ENCODE measurements at regions not wholly inside any gene's neighbourhood (a gene's known extent, or its start where the extent isn't known, plus 50 kb on each side); places are given as distances from the start of the nearest gene placed in this dataset.

DNA sequence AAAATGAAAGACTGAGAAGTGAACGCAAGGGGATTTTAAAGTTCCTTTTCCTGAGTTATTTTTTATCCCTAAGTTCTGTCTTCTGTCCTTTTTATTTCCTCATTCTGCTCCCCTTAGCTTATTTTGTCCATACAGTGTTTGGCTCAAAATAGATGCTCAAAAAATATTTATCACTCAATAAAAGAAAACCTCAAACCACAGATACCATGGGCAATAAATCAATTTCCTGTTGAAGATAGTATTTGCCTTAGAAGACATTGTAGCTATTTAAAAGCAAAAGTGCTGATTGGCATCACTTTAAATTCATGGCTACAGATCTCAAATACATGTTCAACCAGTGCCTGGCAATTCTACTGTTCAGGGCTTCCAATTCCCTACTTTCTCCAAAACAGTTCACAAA, 316.5 kb upstream of the ADAMTS9 start:
- TF ChIP-seq, protein P1, sequence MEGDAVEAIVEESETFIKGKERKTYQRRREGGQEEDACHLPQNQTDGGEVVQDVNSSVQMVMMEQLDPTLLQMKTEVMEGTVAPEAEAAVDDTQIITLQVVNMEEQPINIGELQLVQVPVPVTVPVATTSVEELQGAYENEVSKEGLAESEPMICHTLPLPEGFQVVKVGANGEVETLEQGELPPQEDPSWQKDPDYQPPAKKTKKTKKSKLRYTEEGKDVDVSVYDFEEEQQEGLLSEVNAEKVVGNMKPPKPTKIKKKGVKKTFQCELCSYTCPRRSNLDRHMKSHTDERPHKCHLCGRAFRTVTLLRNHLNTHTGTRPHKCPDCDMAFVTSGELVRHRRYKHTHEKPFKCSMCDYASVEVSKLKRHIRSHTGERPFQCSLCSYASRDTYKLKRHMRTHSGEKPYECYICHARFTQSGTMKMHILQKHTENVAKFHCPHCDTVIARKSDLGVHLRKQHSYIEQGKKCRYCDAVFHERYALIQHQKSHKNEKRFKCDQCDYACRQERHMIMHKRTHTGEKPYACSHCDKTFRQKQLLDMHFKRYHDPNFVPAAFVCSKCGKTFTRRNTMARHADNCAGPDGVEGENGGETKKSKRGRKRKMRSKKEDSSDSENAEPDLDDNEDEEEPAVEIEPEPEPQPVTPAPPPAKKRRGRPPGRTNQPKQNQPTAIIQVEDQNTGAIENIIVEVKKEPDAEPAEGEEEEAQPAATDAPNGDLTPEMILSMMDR (IDR thresholded peaks at IDR 0.05; ENCODE audit: low read depth) = no peak

DNA sequence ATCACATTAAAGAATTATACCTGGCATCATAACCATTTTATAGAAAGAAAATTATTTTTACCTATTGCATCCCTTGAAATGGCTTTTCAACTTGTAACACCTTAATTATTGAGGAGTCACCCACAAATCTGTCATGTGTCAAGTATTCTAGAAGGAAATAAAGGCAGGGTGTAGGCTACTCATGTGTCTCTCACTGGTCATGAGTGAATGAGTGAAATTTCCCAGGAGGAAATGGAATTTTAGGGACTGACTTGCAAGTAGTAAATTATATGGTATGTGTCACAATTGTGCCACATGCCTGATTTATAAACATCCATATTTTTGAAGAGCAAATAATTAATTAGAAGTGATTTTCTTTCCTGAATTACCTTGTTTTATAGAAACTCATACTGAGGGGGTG, 310.5 kb upstream of the ADAMTS9 start:
- TF ChIP-seq, protein P1 (IDR thresholded peaks at IDR 0.05; ENCODE audit: low read depth) = no peak

DNA sequence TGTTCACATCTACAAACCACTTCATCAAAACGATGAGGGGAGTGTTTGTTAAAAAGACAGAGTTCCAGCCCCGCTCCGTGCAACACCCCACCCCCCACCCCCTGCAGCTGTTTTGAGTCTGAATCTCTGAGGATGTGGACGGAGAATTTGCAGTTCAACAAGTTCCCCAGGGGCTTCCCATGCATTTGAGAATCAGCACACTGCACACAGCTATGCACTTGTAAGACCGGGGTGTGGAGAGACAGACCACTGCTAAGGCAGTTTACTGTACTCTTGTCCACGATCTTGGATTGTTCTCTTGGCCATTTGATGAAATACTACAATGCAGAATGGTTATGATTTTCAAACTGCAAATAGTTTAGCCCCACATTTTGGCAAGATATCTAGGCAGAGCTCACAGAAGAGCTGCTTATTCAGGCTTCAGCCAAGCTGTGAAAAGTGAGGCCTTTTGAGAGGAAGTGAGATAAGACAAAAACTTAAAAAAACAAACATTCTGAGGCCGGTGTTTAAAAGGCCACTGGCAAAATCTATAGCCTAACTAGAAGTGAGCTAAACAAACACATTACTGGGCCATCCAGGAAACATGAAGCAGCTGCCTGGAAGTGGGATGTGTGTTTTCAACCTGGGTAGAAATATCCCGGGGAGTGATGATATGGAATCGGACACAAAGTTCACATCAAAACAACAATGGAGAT, 308.2 kb upstream of the ADAMTS9 start:
- TF ChIP-seq, protein P1 (IDR thresholded peaks at IDR 0.05; ENCODE audit: low read depth) = no peak

DNA sequence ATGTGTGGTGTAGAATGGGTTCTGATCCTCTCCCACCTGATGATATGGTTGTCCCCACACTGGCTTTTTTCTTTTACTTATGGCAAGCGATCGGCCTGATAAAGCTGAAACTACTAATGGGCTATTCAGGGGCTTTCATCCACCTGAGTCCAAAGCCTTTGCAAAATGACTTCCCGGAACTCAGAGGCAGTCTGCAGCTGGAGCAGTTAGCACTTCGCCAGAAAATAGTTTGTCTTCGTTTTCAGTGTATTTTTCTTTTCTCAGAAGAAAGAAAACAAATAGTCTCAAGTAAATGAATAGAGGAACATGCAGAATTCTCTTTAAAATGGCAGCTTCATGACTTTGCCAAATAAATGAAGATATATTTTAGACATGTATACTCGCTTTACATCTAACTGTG, 306.0 kb upstream of the ADAMTS9 start:
- TF ChIP-seq, protein P1 (IDR thresholded peaks at IDR 0.05; ENCODE audit: low read depth) = no peak

DNA sequence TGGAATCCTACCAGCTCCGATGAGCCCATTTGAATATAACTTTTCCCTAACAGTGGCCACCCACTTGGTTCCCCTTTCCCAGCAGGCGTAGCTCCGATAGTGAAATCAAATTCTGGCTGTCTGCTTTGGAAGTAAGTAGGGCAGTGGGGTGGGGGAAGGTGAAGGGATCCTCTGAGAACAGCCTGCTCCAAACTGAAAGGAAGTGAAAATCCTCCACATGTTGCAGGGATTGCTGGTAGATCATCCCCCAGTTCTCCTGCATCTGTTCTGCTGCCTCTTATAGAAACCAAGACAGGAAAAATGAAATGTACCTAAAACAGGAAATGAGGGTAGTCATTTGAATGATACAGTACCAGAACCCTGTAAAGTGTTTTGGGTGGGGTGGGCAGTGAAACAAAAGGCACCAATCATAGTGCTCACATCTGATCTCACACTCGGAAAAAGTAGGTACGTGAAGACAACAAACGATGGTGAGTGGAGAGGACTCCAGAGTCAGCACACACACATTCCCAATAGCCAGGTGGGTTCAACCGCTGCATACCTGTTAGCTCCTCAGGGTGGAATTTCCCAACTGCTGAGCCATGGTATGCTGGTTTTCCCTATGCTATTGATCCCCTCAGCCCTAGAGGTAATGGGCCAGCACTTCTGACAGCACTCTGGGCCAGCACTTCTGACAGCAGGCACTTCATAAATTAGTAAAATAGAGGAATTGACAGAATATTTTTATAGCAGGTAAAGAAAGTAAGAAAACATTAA, 304.9 kb upstream of the ADAMTS9 start:
- TF ChIP-seq, protein P1 (IDR thresholded peaks at IDR 0.05; ENCODE audit: low read depth) = no peak

DNA sequence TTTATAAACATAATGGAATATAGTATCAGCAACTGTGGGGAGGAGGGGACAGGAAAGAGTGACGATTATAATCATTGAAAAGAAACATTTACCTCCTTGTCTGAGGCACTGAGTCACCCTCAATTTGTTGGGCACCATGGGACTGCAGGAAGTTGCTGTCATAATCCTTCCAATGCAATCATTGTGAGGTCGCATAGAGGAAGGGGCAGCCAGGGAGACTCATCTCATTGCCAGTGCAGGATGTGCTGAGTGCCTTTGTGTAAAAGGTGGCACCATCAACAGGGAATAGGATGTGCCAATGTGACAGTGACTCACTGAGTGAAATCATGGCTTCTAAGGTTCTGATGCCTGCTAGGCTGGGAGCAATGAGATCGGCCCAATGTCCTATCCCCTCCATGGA, 300.4 kb upstream of the ADAMTS9 start:
- TF ChIP-seq, protein P1 (IDR thresholded peaks at IDR 0.05; ENCODE audit: low read depth) = no peak

DNA sequence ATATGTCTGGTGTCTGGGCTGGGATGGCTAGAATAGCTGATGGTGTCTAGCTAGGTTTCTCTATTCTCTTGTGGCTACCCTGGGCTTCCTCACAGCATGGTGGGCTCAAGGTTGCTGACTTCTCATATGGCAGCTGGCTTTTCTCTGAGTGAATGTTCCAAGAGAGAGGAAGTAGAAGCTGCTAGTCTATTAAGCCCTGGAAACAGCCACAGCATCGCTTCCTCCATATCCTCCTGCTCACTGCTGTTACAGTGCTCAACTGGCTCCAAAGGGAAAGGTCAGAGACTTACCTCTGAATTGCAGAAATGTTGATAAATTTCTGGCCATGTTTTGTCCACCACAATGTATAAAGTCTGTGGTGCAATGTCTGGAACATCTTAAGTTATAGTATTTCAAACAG, 299.9 kb upstream of the ADAMTS9 start:
- TF ChIP-seq, protein P1 (IDR thresholded peaks at IDR 0.05; ENCODE audit: low read depth) = no peak

Data from subcutaneous adipose tissue (tissue), 1 donor.